CD14-positive monocyte (primary cell): ENCODE measurements at regions not wholly inside any gene's neighbourhood (a gene's known extent, or its start where the extent isn't known, plus 50 kb on each side); places are given as distances from the start of the nearest gene placed in this dataset.

Experiments used
- DNase-seq, 3 donors: peaks; one replicate each; pipeline ENCODE4 v3.0.0-alpha.2; 2011 to 2022
- H2AFZ ChIP-seq: 2 replicates; pipeline ENCODE4 v1.6.0; 2012; ENCODE audit warnings: mild to moderate bottlenecking, low read depth, low read length, inconsistent platforms; ENCODE audit not compliant: insufficient read depth, poor library complexity, severe bottlenecking
- H3K27ac ChIP-seq, 2 donors: 1 replicate in 1 of 2; 2 replicates in 1 of 2; pipeline ENCODE4 v1.5.1; 2012 to 2013; ENCODE audit warnings: low read length in 2 of 2, control low read depth in 1 of 2, inconsistent platforms in 1 of 2, low read depth in 1 of 2, mild to moderate bottlenecking in 1 of 2
- H3K27me3 ChIP-seq, 2 donors: one replicate each; pipeline versions ENCODE4 v1.6.0 to v1.6.1; 2011 to 2013; ENCODE audit warnings: low read length in 2 of 2; ENCODE audit not compliant: control insufficient read depth in 2 of 2, insufficient read depth in 2 of 2
- H3K36me3 ChIP-seq, 2 donors: replicated peaks in 1 of 2; 1 replicate in 1 of 2; 2 replicates in 1 of 2; pipeline versions ENCODE4 v1.5.1 to v1.6.1; 2012 to 2013; ENCODE audit warnings: low read length in 2 of 2, control low read depth in 1 of 2, inconsistent platforms in 1 of 2, mild to moderate bottlenecking in 1 of 2; ENCODE audit not compliant: insufficient read depth in 2 of 2, control insufficient read depth in 1 of 2
- H3K4me1 ChIP-seq, 2 donors: 1 replicate in 1 of 2; 2 replicates in 1 of 2; pipeline versions ENCODE4 v1.5.1 to v1.6.1; 2012 to 2013; ENCODE audit warnings: low read length in 2 of 2, control low read depth in 1 of 2, inconsistent platforms in 1 of 2, mild to moderate bottlenecking in 1 of 2, moderate library complexity in 1 of 2; ENCODE audit not compliant: insufficient read depth in 2 of 2, control insufficient read depth in 1 of 2
- H3K4me2 ChIP-seq: replicated peaks from 2 replicates; pipeline ENCODE3; 2012; ENCODE audit warnings: low read length, moderate library complexity, mild to moderate bottlenecking; ENCODE audit not compliant: poor library complexity, severe bottlenecking; ENCODE audit errors: extremely low read depth
- H3K4me3 ChIP-seq, 3 experiments: fragments of 200-600 bp in 1 of 3; sonication (generic) in 1 of 3; replicated peaks in 1 of 3; 1 replicate in 2 of 3; 2 replicates in 1 of 3; pipeline ENCODE4 v1.5.1; 2011 to 2013; ENCODE audit warnings: low read length in 3 of 3, mild to moderate bottlenecking in 3 of 3, control low read depth in 2 of 3, low read depth in 2 of 3, inconsistent platforms in 1 of 3, moderate library complexity in 1 of 3
- H3K79me2 ChIP-seq: 2 replicates; pipeline ENCODE4 v1.6.0; 2012; ENCODE audit warnings: mild to moderate bottlenecking, control low read depth, inconsistent platforms, low read length, moderate library complexity; ENCODE audit not compliant: insufficient read depth
- H3K9ac ChIP-seq: 2 replicates; pipeline ENCODE4 v1.6.0; 2017; ENCODE audit warnings: low read length, mild to moderate bottlenecking; ENCODE audit not compliant: insufficient read depth, poor library complexity, severe bottlenecking
- H3K9me3 ChIP-seq, 2 donors: replicated peaks in 1 of 2; 1 replicate in 1 of 2; 2 replicates in 1 of 2; pipeline versions ENCODE4 v1.5.1 to v1.6.1; 2012 to 2013; ENCODE audit warnings: low read length in 2 of 2, control low read depth in 1 of 2; ENCODE audit not compliant: control insufficient read depth in 1 of 2, insufficient read depth in 1 of 2
- H4K20me1 ChIP-seq: 2 replicates; pipeline ENCODE4 v1.6.0; 2012; ENCODE audit warnings: mild to moderate bottlenecking, low read length, control low read depth, moderate library complexity; ENCODE audit not compliant: insufficient read depth
- H3K27ac Mint-ChIP-seq, 7 donors: one replicate each; pipeline ENCODE4 v1.8.0; 2020; ENCODE audit warnings: mild to moderate bottlenecking in 7 of 7, mixed read lengths in 7 of 7, moderate library complexity in 6 of 7, inconsistent platforms in 2 of 7
- H3K27me3 Mint-ChIP-seq, 3 donors: one replicate each; pipeline ENCODE4 v1.8.0; 2021 to 2022; ENCODE audit warnings: low read depth in 3 of 3, mild to moderate bottlenecking in 3 of 3, mixed read lengths in 3 of 3, moderate library complexity in 3 of 3, inconsistent platforms in 1 of 3
- H3K36me3 Mint-ChIP-seq, 2 donors: one replicate each; pipeline ENCODE4 v1.8.0; 2020; ENCODE audit warnings: mixed read lengths in 2 of 2, inconsistent platforms in 1 of 2, mild to moderate bottlenecking in 1 of 2
- H3K4me1 Mint-ChIP-seq: one replicate; pipeline ENCODE4 v1.8.0; 2020; ENCODE audit warnings: mild to moderate bottlenecking, mixed read lengths
- H3K4me3 Mint-ChIP-seq, 2 donors: one replicate each; pipeline ENCODE4 v1.8.0; 2020; ENCODE audit warnings: mild to moderate bottlenecking in 2 of 2, mixed read lengths in 2 of 2, moderate library complexity in 1 of 2
- H3K9me3 Mint-ChIP-seq, 7 donors: one replicate each; pipeline ENCODE4 v1.8.0; 2020 to 2022; ENCODE audit warnings: mixed read lengths in 7 of 7, mild to moderate bottlenecking in 6 of 7, moderate library complexity in 6 of 7, inconsistent platforms in 2 of 7
- CTCF ChIP-seq: fragments of 200-600 bp; IDR thresholded peaks from one replicate; pipeline ENCODE4 v1.8.0; 2022; ENCODE audit warnings: antibody characterized with exemption, mild to moderate bottlenecking
- WGBS: methylation state at CpG from one replicate; pipeline ENCODE4 v1.1.5; 2013; ENCODE audit warnings: missing lambda C conversion rate; ENCODE audit not compliant: insufficient coverage; 5-methylcytosine and 5-hydroxymethylcytosine counted together
- intact Hi-C, 2 donors: fragments of 100-400 bp; cut with micrococcal nuclease; formaldehyde crosslinking; loops; one replicate each; pipeline versions ENCODE4 v1.15.0 to v1.15.1; 2023

GRCh38 chr14:28599191-28599590 is 167.4 kb upstream of the FOXG1 start:
- Histone ChIP-seq H3K4me2 (no peak overlapping the region), H3K27ac (no peak overlapping the region), H3K9me3 (no peaks in the 10 kb centered on the region), H3K36me3 (no peaks in the 10 kb centered on the region), H4K20me1 (no peaks in the 10 kb centered on the region), H3K9ac (no peak overlapping the region), H2AFZ (no peak overlapping the region), H3K27me3 (no peaks in the 10 kb centered on the region), H3K79me2 (no peaks in the 10 kb centered on the region), H3K4me1 (no peaks in the 10 kb centered on the region), H3K4me3 (no peak overlapping the region)
- Mint-ChIP-seq H3K27ac (no peak overlapping the region), H3K4me3 (no peak overlapping the region), H3K9me3 (no peaks in the 10 kb centered on the region), H3K27me3 (peaks cover 0 to 2% (median under 1%) of the 10 kb centered on the region in 3 donors), H3K4me1 (no peaks in the 10 kb centered on the region), H3K36me3 (no peaks in the 10 kb centered on the region)
- DNase-seq = no peak
- no peak for TF ChIP-seq CTCF
- intact Hi-C loops = no loop called here
- no CpG with 5 or more reads among the region's 2 CpGs for WGBS

GRCh38 chr14:28599605-28600004 is 167.0 kb upstream of the FOXG1 start:
- Mint-ChIP-seq H3K36me3 (no peaks in the 10 kb centered on the region), H3K27ac (no peak overlapping the region), H3K4me3 (no peak overlapping the region), H3K27me3 (peaks cover 0 to 2% (median 1%) of the 10 kb centered on the region in 3 donors), H3K9me3 (no peaks in the 10 kb centered on the region), H3K4me1 (no peaks in the 10 kb centered on the region)
- DNase-seq = no peak
- H3K9me3 ChIP-seq = no peaks in the 10 kb centered on the region
- no peak overlapping the region for H3K4me3 ChIP-seq
- H3K27ac ChIP-seq = no peak overlapping the region
- H3K9ac ChIP-seq = no peak overlapping the region
- no peaks in the 10 kb centered on the region for H3K79me2 ChIP-seq
- H3K36me3 ChIP-seq = no peaks in the 10 kb centered on the region
- no peak overlapping the region for H2AFZ ChIP-seq
- intact Hi-C loops = no loop called here
- no peak overlapping the region for H3K4me2 ChIP-seq
- TF ChIP-seq CTCF = no peak
- no peaks in the 10 kb centered on the region for H4K20me1 ChIP-seq
- 40% methylated on average over 1 of the region's 1 CpG for WGBS
- no peaks in the 10 kb centered on the region for H3K4me1 ChIP-seq
- no peaks in the 10 kb centered on the region for H3K27me3 ChIP-seq
